H9 (cell line): ENCODE measurements at regions not wholly inside any gene's neighbourhood (a gene's known extent, or its start where the extent isn't known, plus 50 kb on each side); places are given as distances from the start of the nearest gene placed in this dataset.

Experiments
- DNase-seq: peaks from one replicate; pipeline ENCODE4 v3.0.0-alpha.2; 2017
- H2AFZ ChIP-seq: one replicate; pipeline ENCODE4 v1.6.1; 2013; ENCODE audit warnings: mild to moderate bottlenecking, low read length, control low read depth, moderate library complexity
- H2AK5ac ChIP-seq: 2 replicates; pipeline ENCODE4 v1.6.1; 2013; ENCODE audit warnings: low read length, control low read depth, mixed read lengths; ENCODE audit not compliant: insufficient read length
- H2BK120ac ChIP-seq: one replicate; pipeline ENCODE4 v1.6.1; 2013; ENCODE audit warnings: low read depth, mild to moderate bottlenecking, low read length, control low read depth, inconsistent platforms; ENCODE audit not compliant: poor library complexity, severe bottlenecking
- H2BK12ac ChIP-seq: 2 replicates; pipeline ENCODE4 v1.6.1; 2013; ENCODE audit warnings: low read length, control low read depth, mixed read lengths, low read depth; ENCODE audit not compliant: insufficient read length
- H2BK15ac ChIP-seq: 2 replicates; pipeline ENCODE4 v1.6.1; 2013; ENCODE audit warnings: low read depth, low read length, control low read depth
- H2BK20ac ChIP-seq: one replicate; pipeline ENCODE4 v1.6.1; 2013; ENCODE audit warnings: low read depth, mild to moderate bottlenecking, low read length, control low read depth, inconsistent platforms; ENCODE audit not compliant: poor library complexity, severe bottlenecking
- H2BK5ac ChIP-seq: 2 replicates; pipeline ENCODE4 v1.6.1; 2013; ENCODE audit warnings: low read length, control low read depth, mixed read lengths; ENCODE audit not compliant: insufficient read length
- H3K14ac ChIP-seq: 2 replicates; pipeline ENCODE4 v1.6.1; 2013; ENCODE audit warnings: low read length, control low read depth; ENCODE audit not compliant: insufficient read depth
- H3K18ac ChIP-seq: 2 replicates; pipeline ENCODE4 v1.6.1; 2013; ENCODE audit warnings: low read depth, mild to moderate bottlenecking, mixed read lengths, low read length, control low read depth; ENCODE audit not compliant: insufficient read length
- H3K23ac ChIP-seq: 2 replicates; pipeline ENCODE4 v1.6.1; 2013; ENCODE audit warnings: low read length, control low read depth, mixed read lengths, low read depth; ENCODE audit not compliant: insufficient read length
- H3K23me2 ChIP-seq: 2 replicates; pipeline ENCODE4 v1.6.1; 2013; ENCODE audit warnings: low read depth, mild to moderate bottlenecking, mixed read lengths, low read length, control low read depth; ENCODE audit not compliant: insufficient read length, poor library complexity, severe bottlenecking
- H3K27ac ChIP-seq: 2 replicates; pipeline ENCODE4 v1.5.1; 2013; ENCODE audit warnings: low read length, control low read depth, mixed read lengths, low read depth; ENCODE audit not compliant: insufficient read length
- H3K27me3 ChIP-seq: 2 replicates; pipeline ENCODE4 v1.6.1; 2013; ENCODE audit warnings: low read length, control low read depth, inconsistent platforms; ENCODE audit not compliant: insufficient read depth
- H3K4ac ChIP-seq: 2 replicates; pipeline ENCODE4 v1.6.1; 2013; ENCODE audit warnings: low read depth, mild to moderate bottlenecking, control low read depth, inconsistent platforms, low read length, moderate library complexity
- H3K4me1 ChIP-seq: 2 replicates; pipeline ENCODE4 v1.6.1; 2013; ENCODE audit warnings: low read length, control low read depth, inconsistent platforms; ENCODE audit not compliant: insufficient read depth
- H3K4me2 ChIP-seq: 2 replicates; pipeline ENCODE4 v1.6.1; 2013; ENCODE audit warnings: low read length, control low read depth, mixed read lengths; ENCODE audit not compliant: insufficient read length, insufficient read depth
- H3K56ac ChIP-seq: 2 replicates; pipeline ENCODE4 v1.6.1; 2013; ENCODE audit warnings: low read depth, mild to moderate bottlenecking, mixed read lengths, low read length, control low read depth; ENCODE audit not compliant: insufficient read length
- H3K79me1 ChIP-seq: 2 replicates; pipeline ENCODE4 v1.6.1; 2013; ENCODE audit warnings: low read depth, mild to moderate bottlenecking, moderate library complexity, low read length, control low read depth, inconsistent platforms; ENCODE audit not compliant: insufficient read depth, poor library complexity, severe bottlenecking
- H3K79me2 ChIP-seq: 2 replicates; pipeline ENCODE4 v1.6.1; 2013; ENCODE audit warnings: low read length, control low read depth, inconsistent platforms; ENCODE audit not compliant: insufficient read depth
- H3K9ac ChIP-seq: 2 replicates; pipeline ENCODE4 v1.6.1; 2013; ENCODE audit warnings: low read length, control low read depth, mixed read lengths; ENCODE audit not compliant: insufficient read length; ENCODE audit errors: extremely low read depth
- H3K9me3 ChIP-seq: one replicate; pipeline ENCODE4 v1.6.1; 2013; ENCODE audit warnings: low read depth, low read length, inconsistent platforms; ENCODE audit not compliant: control insufficient read depth
- H3T11ph ChIP-seq: one replicate; pipeline ENCODE4 v1.6.1; 2013; ENCODE audit warnings: mild to moderate bottlenecking, low read length, control low read depth, inconsistent platforms
- H4K20me1 ChIP-seq: one replicate; pipeline ENCODE4 v1.6.1; 2013; ENCODE audit not compliant: control insufficient read depth, insufficient read length, insufficient read depth
- H4K5ac ChIP-seq: 2 replicates; pipeline ENCODE4 v1.6.1; 2013; ENCODE audit warnings: low read depth, mild to moderate bottlenecking, mixed read lengths, low read length, control low read depth; ENCODE audit not compliant: insufficient read length
- H4K8ac ChIP-seq: replicated peaks from 2 replicates; pipeline ENCODE4 v1.6.1; 2013; ENCODE audit warnings: low read length, control low read depth, mixed read lengths, low read depth; ENCODE audit not compliant: insufficient read length
- H4K91ac ChIP-seq: 2 replicates; pipeline ENCODE4 v1.6.1; 2013; ENCODE audit warnings: low read depth, mild to moderate bottlenecking, moderate library complexity, mixed read lengths, low read length, control low read depth; ENCODE audit not compliant: insufficient read length
- H3K27ac Mint-ChIP-seq, 3 experiments: 2 replicates in 2 of 3; 3 replicates in 1 of 3; pipeline ENCODE4 v1.8.0; 2020 to 2021; ENCODE audit warnings: mixed read lengths in 3 of 3, mild to moderate bottlenecking in 1 of 3, moderate library complexity in 1 of 3
- H3K27me3 Mint-ChIP-seq: 2 replicates; pipeline ENCODE4 v1.8.0; 2021; ENCODE audit warnings: low read depth, mild to moderate bottlenecking, moderate library complexity, mixed read lengths
- H3K36me3 Mint-ChIP-seq, 3 experiments: 2 replicates in 2 of 3; 3 replicates in 1 of 3; pipeline ENCODE4 v1.8.0; 2020 to 2021; ENCODE audit warnings: low read depth in 3 of 3, mixed read lengths in 3 of 3; ENCODE audit not compliant: insufficient read depth in 1 of 3
- H3K4me1 Mint-ChIP-seq, 2 experiments: 2 replicates each; pipeline ENCODE4 v1.8.0; 2020; ENCODE audit warnings: mixed read lengths in 2 of 2
- H3K4me3 Mint-ChIP-seq, 2 experiments: 2 replicates in 1 of 2; 3 replicates in 1 of 2; pipeline ENCODE4 v1.8.0; 2020 to 2021; ENCODE audit warnings: mild to moderate bottlenecking in 2 of 2, mixed read lengths in 2 of 2, moderate library complexity in 1 of 2
- H3K9me3 Mint-ChIP-seq, 2 experiments: 2 replicates in 1 of 2; 3 replicates in 1 of 2; pipeline ENCODE4 v1.8.0; 2020; ENCODE audit warnings: mild to moderate bottlenecking in 2 of 2, mixed read lengths in 2 of 2, moderate library complexity in 1 of 2
- WGBS: extraction: QIAGEN DNeasy Blood & Tissue Kit; methylation state at CpG from one replicate; pipeline ENCODE4 v1.1.7; 2013; ENCODE audit warnings: missing lambda C conversion rate, low lambda C conversion rate, mixed read lengths; ENCODE audit not compliant: insufficient read length; ENCODE audit errors: extremely low coverage; 5-methylcytosine and 5-hydroxymethylcytosine counted together
- TF ChIP-seq, protein P1 (sequence below): fragments of 200-600 bp; sonication (generic); conservative IDR thresholded peaks from 3 replicates; pipeline ENCODE4 v1.8.0; 2021; ENCODE audit warnings: antibody characterized with exemption, mild to moderate bottlenecking

- Histone ChIP-seq H3K18ac (peak overlapping the region; percentile 34), H4K20me1 (no peaks in the 10 kb centered on the region), H2BK15ac (no peak overlapping the region; the same call in 1 of the 2 replicates), H3K27me3 (no peaks in the 10 kb centered on the region), H3K23me2 (no peaks in the 10 kb centered on the region), H3K4ac (no peak overlapping the region), H2BK120ac (no peak overlapping the region), H4K5ac (no peak overlapping the region), H4K8ac (no peak overlapping the region), H3K79me1 (no peaks in the 10 kb centered on the region), H3K27ac (no peak overlapping the region), H2AFZ (no peak overlapping the region), H2AK5ac (no peak overlapping the region), H3K23ac (no peak overlapping the region), H2BK20ac (no peak overlapping the region), H3K56ac (no peak overlapping the region), H3K9ac (no peak overlapping the region), H3K4me2 (no peak overlapping the region), H3T11ph (no peak overlapping the region), H3K9me3 (no peaks in the 10 kb centered on the region), H3K79me2 (no peaks in the 10 kb centered on the region), H2BK12ac (no peak overlapping the region), H3K4me1 (no peaks in the 10 kb centered on the region), H3K14ac (peak overlapping the region; percentile 80), H2BK5ac (no peak overlapping the region), H4K91ac (no peak overlapping the region)
- H3K36me3 Mint-ChIP-seq: no peaks in the 10 kb centered on the region; a peak in 1 of 7 replicates
- DNase-seq: peak; percentile 40
- WGBS: no CpG with 5 or more reads among the region's 9 CpGs
- H3K4me3 Mint-ChIP-seq: no peak overlapping the region
- TF ChIP-seq, protein P1, sequence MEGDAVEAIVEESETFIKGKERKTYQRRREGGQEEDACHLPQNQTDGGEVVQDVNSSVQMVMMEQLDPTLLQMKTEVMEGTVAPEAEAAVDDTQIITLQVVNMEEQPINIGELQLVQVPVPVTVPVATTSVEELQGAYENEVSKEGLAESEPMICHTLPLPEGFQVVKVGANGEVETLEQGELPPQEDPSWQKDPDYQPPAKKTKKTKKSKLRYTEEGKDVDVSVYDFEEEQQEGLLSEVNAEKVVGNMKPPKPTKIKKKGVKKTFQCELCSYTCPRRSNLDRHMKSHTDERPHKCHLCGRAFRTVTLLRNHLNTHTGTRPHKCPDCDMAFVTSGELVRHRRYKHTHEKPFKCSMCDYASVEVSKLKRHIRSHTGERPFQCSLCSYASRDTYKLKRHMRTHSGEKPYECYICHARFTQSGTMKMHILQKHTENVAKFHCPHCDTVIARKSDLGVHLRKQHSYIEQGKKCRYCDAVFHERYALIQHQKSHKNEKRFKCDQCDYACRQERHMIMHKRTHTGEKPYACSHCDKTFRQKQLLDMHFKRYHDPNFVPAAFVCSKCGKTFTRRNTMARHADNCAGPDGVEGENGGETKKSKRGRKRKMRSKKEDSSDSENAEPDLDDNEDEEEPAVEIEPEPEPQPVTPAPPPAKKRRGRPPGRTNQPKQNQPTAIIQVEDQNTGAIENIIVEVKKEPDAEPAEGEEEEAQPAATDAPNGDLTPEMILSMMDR: no peak
- peak overlapping the region in 1 of 3 experiments; percentile 46; a peak in 2 of 7 replicates for H3K27ac Mint-ChIP-seq
- peaks cover 0 to 6% of the 10 kb centered on the region in 2 experiments; a peak in 2 of 5 replicates for H3K9me3 Mint-ChIP-seq
- peaks cover 13% of the 10 kb centered on the region for H3K27me3 Mint-ChIP-seq
- H3K4me1 Mint-ChIP-seq: peaks cover 17 to 20% of the 10 kb centered on the region in 2 experiments
Observed at GRCh38 chr10:78139341-78139740, 105.7 kb downstream of the RPS24 start.
